ENCODE measurements at regions not wholly inside any gene's neighbourhood (a gene's known extent, or its start where the extent isn't known, plus 50 kb on each side); places are given as distances from the start of the nearest gene placed in this dataset.

- TF ChIP-seq ZNF274 (IDR thresholded peaks at IDR 0.05; ENCODE audit: low read depth, low read length) (no peak), YY1 (IDR thresholded peaks at IDR 0.05; ENCODE audit: insufficient read depth, insufficient read length) (no peak)
Measured at GRCh38 chr18:41593171-41593675, 361.8 kb upstream of the PIK3C3 start.

All from NT2/D1 (cell line).